Endothelial cell of umbilical vein (primary cell): ENCODE measurements at regions not wholly inside any gene's neighbourhood (a gene's known extent, or its start where the extent isn't known, plus 50 kb on each side); places are given as distances from the start of the nearest gene placed in this dataset.

Experiments
- EZH2 ChIP-seq: IDR thresholded peaks from 2 replicates; pipeline ENCODE4 v1.6.1; 2012; ENCODE audit warnings: borderline replicate concordance, low read depth, mild to moderate bottlenecking, moderate library complexity, low read length, inconsistent platforms; ENCODE audit not compliant: severe bottlenecking
- FOS ChIP-seq: IDR thresholded peaks from 2 replicates; pipeline ENCODE4 v1.6.1; 2011; ENCODE audit warnings: mild to moderate bottlenecking, low read length, moderate library complexity, borderline replicate concordance; ENCODE audit not compliant: insufficient read depth
- GATA2 ChIP-seq: IDR thresholded peaks from 2 replicates; pipeline ENCODE4 v1.7.0; 2011; ENCODE audit warnings: low read depth, mild to moderate bottlenecking, moderate library complexity, mixed read lengths, low read length; ENCODE audit not compliant: insufficient read length, insufficient read depth
- JUN ChIP-seq: IDR thresholded peaks from 2 replicates; pipeline ENCODE4 v1.6.1; 2011; ENCODE audit warnings: borderline replicate concordance, low read depth; ENCODE audit not compliant: insufficient read length, insufficient read depth
- POLR2A ChIP-seq: IDR thresholded peaks from 2 replicates; pipeline ENCODE4 v1.6.1; 2012; ENCODE audit warnings: low read depth, mild to moderate bottlenecking, control low read depth, low read length
- POLR2AphosphoS5 ChIP-seq: IDR thresholded peaks from 2 replicates; pipeline ENCODE4 v1.6.1; 2012; ENCODE audit warnings: low read depth, mild to moderate bottlenecking, control low read depth, low read length, moderate library complexity; ENCODE audit not compliant: insufficient read depth
- TF ChIP-seq, protein P1 (sequence below), 2 donors: IDR thresholded peaks; 1 replicate in 1 of 2; 2 replicates in 1 of 2; pipeline ENCODE4 v1.5.1; 2011; ENCODE audit warnings: low read length in 2 of 2, mild to moderate bottlenecking in 2 of 2, moderate library complexity in 2 of 2, control low read depth in 1 of 2, inconsistent platforms in 1 of 2, low read depth in 1 of 2; ENCODE audit not compliant: insufficient read depth in 1 of 2; ENCODE audit errors: extremely low read depth in 1 of 2
- TF ChIP-seq, protein P2 (sequence below): IDR thresholded peaks from 2 replicates; pipeline ENCODE4 v1.6.1; 2011; ENCODE audit not compliant: insufficient read depth, insufficient read length

DNA sequence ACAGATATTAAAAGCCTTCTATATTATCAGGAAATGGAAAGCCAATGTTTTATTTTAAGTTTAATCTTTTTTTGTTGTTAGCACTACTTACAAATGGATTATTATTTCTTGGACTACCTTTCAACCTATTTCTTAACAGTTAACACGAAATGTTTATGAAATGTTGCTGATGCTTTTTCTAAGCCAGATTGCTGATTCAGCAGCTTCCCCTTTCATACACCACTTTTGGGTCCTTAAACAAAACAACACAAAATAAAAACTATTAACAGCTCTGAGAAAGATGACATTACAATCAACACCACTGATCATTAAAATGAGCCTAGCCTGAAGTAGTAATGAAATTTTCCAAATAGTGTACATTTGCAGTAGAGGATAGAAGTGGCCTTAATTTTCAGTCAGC lies 99.2 kb upstream of the VEPH1 start:
- TF ChIP-seq POLR2A: no peak
- TF ChIP-seq, protein P1, sequence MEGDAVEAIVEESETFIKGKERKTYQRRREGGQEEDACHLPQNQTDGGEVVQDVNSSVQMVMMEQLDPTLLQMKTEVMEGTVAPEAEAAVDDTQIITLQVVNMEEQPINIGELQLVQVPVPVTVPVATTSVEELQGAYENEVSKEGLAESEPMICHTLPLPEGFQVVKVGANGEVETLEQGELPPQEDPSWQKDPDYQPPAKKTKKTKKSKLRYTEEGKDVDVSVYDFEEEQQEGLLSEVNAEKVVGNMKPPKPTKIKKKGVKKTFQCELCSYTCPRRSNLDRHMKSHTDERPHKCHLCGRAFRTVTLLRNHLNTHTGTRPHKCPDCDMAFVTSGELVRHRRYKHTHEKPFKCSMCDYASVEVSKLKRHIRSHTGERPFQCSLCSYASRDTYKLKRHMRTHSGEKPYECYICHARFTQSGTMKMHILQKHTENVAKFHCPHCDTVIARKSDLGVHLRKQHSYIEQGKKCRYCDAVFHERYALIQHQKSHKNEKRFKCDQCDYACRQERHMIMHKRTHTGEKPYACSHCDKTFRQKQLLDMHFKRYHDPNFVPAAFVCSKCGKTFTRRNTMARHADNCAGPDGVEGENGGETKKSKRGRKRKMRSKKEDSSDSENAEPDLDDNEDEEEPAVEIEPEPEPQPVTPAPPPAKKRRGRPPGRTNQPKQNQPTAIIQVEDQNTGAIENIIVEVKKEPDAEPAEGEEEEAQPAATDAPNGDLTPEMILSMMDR (IDR thresholded peaks at IDR 0.05; ENCODE audit: extremely low read depth in 1 of 2, insufficient read depth in 1 of 2, low read depth in 1 of 2, low read length in 2 of 2): no peak
- TF ChIP-seq JUN: no peak
- TF ChIP-seq EZH2: no peak
- no peak for TF ChIP-seq GATA2
- no peak for TF ChIP-seq POLR2AphosphoS5
- TF ChIP-seq, protein P2, sequence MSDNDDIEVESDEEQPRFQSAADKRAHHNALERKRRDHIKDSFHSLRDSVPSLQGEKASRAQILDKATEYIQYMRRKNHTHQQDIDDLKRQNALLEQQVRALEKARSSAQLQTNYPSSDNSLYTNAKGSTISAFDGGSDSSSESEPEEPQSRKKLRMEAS: no peak
- no peak for TF ChIP-seq FOS
